ENCODE measurements at regions not wholly inside any gene's neighbourhood (a gene's known extent, or its start where the extent isn't known, plus 50 kb on each side); places are given as distances from the start of the nearest gene placed in this dataset.

GRCh38 chr2:66717973-66718372, 283.0 kb downstream of the MEIS1 start:
- no peak for DNase-seq

- no peak for DNase-seq
Observed at GRCh38 chr2:66721776-66722175, 286.9 kb downstream of the MEIS1 start.

- DNase-seq = no peak
Observed at GRCh38 chr2:66724241-66724640, 289.3 kb downstream of the MEIS1 start.

DNA sequence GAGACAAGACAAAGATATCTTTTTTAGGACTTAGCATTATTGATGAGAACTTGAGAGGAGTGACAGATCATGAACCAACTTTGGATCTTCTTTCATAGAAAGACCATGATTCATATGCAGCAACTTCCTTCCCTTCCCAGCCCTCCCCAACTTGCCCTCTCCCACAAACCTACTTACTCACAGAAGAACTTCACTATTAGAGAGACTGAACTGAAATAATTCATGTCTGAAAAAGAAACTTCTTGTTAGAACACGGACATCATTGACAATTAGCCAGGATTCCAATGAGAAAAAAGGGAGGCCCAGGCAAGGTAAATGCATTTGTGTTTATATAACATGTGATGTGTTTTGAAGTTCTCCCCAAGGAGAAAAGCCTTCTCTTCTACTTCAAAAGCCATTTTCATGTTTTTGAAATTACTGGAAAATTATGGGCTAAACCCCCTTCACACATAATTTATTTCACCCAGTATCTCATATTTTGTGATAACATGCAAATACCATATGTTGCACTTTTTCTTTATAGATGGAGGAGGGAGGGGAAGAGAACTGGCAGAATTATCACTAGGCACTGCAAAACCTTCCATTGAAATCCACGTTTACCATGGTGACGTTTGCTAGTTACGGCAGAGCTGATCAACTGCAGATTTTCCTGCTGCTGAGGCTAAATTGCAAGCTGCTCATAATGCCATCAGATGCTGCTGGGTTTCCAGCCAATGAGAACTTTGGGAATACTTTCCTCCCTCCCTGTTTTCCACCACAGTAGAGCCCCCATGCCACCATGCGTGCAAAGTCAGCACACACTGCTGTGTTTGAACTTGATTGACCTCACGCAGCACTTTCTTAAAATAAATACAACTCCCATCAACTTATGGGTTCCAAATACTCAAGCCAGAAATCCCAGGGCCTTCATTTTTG, 294.7 kb downstream of the MEIS1 start:
- DNase-seq = no peak

GRCh38 chr2:66730441-66730840, 295.5 kb downstream of the MEIS1 start:
- DNase-seq = no peak

DNA sequence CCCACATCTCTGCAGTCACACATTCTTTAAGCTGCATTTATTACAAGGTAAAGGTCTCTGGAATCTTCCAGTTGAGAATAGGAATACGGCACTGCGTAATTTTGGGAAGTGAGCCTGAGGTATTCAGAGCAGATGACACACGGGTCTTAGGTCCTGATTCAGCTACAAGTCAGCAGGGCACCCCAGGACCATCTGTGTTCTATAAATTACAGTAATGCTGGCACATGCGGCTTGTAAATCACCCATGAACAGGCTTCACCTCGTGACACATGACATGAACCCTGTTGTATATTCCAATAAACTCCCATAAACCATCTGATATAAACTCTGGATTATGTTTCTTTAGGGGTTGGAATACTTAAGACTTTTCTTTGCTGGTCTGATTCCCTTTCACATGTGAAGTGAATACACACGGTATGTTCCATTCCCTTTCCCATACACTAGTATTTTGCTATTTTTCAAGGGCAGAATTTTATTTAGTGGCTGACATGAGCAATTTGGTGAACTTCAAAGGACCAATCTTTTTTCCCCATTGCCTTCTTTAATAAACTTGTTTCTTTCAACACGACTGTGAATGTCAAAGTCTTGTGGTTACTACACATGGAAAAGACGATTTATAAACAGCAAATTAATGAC, 298.6 kb downstream of the MEIS1 start:
- peak; percentile 43 for DNase-seq

GRCh38 chr2:66748939-66749338, 314.0 kb downstream of the MEIS1 start:
- DNase-seq = no peak

GRCh38 chr2:66749566-66749965, 314.6 kb downstream of the MEIS1 start:
- no peak for DNase-seq

GRCh38 chr2:66753257-66753656, 318.3 kb downstream of the MEIS1 start:
- DNase-seq = no peak

DNA sequence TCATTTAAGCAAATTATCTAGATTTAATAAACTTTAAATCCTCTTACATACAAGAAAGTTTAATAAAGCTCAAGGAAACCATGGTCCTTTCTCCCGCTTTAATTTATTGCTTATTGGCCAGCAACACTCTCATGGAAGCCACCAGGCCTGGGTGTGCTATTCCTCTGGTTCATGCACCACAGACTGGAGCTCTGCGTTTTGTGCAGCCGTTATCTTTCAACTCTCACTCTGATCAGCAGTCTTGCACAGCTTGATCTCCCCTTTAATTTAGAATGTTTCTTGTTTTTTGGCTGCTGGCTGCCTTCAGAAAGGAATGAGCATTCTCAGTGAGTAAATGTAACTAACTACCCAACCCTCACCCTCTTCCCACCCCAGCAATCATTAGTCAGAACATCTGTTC, 318.7 kb downstream of the MEIS1 start:
- no peak for DNase-seq

- no peak for DNase-seq
Observed at GRCh38 chr2:66755974-66756373, 321.0 kb downstream of the MEIS1 start.

GRCh38 chr2:66761826-66762225, 326.9 kb downstream of the MEIS1 start:
- no peak for DNase-seq

GRCh38 chr2:66762761-66763160, 327.8 kb downstream of the MEIS1 start:
- DNase-seq = no peak

GRCh38 chr2:66766582-66766981, 331.7 kb downstream of the MEIS1 start:
- no peak for DNase-seq

DNA sequence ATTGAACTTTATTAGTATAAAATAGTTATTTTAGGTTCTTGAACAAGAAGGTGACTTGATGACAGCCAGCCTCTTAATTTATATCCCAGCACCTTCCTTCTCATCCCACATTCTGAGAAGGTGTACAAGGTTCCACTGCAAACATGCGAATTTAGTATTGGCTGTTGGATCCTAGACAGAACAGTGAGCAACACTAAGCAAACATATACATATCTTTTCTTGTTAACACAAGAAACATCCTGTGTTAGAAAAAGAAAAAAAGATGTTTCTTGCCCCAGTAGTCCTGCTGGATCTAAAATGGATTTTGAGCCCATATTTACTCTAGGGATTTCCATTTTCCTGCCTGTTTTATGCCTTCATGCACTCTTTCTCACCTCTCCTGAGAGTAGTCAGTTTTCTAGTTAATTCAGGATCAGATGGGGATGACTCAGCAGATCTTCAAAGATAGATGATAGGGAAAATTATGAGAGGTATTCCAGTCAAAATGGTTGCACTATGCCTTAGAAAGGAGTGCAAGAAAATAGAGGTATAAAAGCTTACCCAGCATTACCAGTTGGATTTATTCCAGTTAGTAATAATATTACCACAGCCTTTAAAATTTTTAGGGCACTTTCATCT, 336.5 kb downstream of the MEIS1 start:
- no peak for DNase-seq

DNA sequence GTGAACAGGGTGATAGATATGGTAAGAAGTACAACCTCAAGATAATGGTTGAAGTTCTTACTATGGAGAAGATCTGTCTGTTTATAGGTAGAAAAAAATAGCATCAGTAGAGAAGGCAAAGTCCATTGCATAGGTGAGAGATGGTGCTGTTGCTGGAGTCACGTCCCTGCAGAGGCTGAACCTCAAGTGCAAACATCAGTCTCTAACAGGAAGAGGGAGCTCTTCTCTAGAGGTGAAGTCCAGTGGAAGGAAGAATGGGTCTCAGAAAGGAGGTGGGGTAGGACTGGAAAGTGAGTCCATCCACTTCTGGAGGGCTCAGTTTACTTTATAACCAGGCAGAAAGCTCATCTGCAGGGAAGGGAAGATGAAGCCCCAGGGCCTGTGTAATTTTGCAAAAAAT, 337.7 kb downstream of the MEIS1 start:
- no peak for DNase-seq

DNA sequence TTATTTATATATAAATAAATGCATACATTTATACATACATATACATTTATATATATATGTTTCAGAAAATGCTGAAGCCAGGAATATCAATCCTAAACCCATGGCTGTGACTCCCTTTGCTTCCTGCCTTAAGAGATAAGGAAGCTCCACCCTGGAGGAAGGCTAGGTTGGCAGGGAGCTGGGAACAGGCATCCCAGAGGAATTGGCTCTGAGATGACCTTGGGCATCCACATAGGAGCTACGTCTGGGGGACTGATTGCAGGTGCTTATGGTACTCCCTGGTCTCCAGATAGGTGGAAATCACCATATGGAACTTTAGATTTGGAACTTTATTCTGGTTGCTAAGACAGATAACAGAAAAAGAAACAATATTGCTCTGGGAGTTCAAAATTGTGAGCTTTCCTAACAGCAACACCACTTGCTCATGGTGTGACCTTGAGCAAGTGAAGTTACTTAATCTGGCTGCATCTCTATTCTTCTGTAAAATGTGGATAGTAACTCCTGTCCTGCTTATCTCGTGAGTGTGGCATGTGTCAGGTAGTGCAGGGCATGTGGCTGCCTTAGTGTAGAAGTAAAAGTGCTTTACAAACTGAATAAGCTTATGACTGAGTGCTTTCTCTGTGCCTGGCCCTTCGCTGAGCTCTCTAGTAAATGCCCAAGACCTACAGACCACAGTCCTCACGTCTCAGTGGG, 341.0 kb downstream of the MEIS1 start:
- no peak for DNase-seq

- no peak for DNase-seq
Observed at GRCh38 chr2:66781804-66782203, 346.9 kb downstream of the MEIS1 start.

GRCh38 chr2:66782780-66783361, 347.9 kb downstream of the MEIS1 start:
- no peak for DNase-seq

- no peak for DNase-seq
Observed at GRCh38 chr2:66789741-66790140, 354.8 kb downstream of the MEIS1 start.

- no peak for DNase-seq
Observed at GRCh38 chr2:66790651-66791181, 355.8 kb downstream of the MEIS1 start.

- DNase-seq = no peak
Observed at GRCh38 chr2:66794070-66794469, 359.1 kb downstream of the MEIS1 start.
